PFSK-1 (cell line): ENCODE measurements at regions not wholly inside any gene's neighbourhood (a gene's known extent, or its start where the extent isn't known, plus 50 kb on each side); places are given as distances from the start of the nearest gene placed in this dataset.

Experiments
- FOXP2 ChIP-seq: optimal IDR thresholded peaks from 2 replicates; pipeline ENCODE3; 2011; ENCODE audit warnings: borderline replicate concordance, control low read depth, inconsistent platforms; ENCODE audit not compliant: insufficient read depth; ENCODE audit errors: extremely low read length, extremely low read depth
- POLR2AphosphoS5 ChIP-seq: IDR thresholded peaks from 2 replicates; pipeline ENCODE4 v1.6.1; 2012; ENCODE audit warnings: low read depth, mild to moderate bottlenecking, control low read depth, low read length, moderate library complexity
- SIN3A ChIP-seq: IDR thresholded peaks from 2 replicates; pipeline ENCODE4 v1.6.1; 2012; ENCODE audit warnings: mild to moderate bottlenecking, low read length, moderate library complexity, borderline replicate concordance; ENCODE audit not compliant: insufficient read depth
- TAF1 ChIP-seq: IDR thresholded peaks from 2 replicates; pipeline ENCODE4 v1.6.1; 2012; ENCODE audit warnings: low read length, control low read depth, borderline replicate concordance; ENCODE audit not compliant: insufficient read depth
- TF ChIP-seq, protein P1 (sequence below), 2 experiments: IDR thresholded peaks; 2 replicates each; pipeline versions ENCODE4 v1.6.1 to v1.8.0; 2011 to 2012; ENCODE audit warnings: low read depth in 2 of 2, low read length in 2 of 2, control low read depth in 1 of 2, inconsistent platforms in 1 of 2, mild to moderate bottlenecking in 1 of 2, moderate library complexity in 1 of 2; ENCODE audit not compliant: insufficient read depth in 1 of 2

DNA sequence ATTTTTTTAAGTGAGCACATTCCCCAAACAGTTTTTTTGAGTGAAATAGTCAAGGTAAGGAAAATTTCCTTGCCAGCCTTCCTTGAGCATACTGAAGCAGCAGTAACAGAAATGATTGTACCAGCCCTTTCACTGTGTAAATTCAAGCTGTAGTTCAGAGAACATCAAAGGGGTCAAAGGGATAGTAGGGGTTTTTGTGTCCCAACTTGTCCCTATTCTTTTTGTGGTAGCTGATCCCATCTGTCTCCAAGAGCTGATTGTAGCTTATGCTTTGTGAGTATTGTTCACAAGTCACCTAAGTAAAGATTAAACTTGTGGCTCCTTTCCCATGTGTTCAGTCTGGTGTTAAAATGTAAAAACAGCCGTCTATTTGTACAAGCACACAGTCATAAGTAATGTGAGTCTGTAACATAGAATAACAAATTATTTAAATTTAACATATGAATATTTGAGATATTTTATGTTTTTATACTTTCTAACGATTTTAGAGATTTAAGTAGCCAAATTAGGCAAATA is 185.0 kb downstream of the CENPW start:
- TF ChIP-seq TAF1 (no peak), SIN3A (no peak), FOXP2 (no peak), POLR2AphosphoS5 (no peak)
- TF ChIP-seq, protein P1, sequence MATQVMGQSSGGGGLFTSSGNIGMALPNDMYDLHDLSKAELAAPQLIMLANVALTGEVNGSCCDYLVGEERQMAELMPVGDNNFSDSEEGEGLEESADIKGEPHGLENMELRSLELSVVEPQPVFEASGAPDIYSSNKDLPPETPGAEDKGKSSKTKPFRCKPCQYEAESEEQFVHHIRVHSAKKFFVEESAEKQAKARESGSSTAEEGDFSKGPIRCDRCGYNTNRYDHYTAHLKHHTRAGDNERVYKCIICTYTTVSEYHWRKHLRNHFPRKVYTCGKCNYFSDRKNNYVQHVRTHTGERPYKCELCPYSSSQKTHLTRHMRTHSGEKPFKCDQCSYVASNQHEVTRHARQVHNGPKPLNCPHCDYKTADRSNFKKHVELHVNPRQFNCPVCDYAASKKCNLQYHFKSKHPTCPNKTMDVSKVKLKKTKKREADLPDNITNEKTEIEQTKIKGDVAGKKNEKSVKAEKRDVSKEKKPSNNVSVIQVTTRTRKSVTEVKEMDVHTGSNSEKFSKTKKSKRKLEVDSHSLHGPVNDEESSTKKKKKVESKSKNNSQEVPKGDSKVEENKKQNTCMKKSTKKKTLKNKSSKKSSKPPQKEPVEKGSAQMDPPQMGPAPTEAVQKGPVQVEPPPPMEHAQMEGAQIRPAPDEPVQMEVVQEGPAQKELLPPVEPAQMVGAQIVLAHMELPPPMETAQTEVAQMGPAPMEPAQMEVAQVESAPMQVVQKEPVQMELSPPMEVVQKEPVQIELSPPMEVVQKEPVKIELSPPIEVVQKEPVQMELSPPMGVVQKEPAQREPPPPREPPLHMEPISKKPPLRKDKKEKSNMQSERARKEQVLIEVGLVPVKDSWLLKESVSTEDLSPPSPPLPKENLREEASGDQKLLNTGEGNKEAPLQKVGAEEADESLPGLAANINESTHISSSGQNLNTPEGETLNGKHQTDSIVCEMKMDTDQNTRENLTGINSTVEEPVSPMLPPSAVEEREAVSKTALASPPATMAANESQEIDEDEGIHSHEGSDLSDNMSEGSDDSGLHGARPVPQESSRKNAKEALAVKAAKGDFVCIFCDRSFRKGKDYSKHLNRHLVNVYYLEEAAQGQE (IDR thresholded peaks at IDR 0.05; ENCODE audit: insufficient read depth in 1 of 2, low read depth in 2 of 2, low read length in 2 of 2): no peak

DNA sequence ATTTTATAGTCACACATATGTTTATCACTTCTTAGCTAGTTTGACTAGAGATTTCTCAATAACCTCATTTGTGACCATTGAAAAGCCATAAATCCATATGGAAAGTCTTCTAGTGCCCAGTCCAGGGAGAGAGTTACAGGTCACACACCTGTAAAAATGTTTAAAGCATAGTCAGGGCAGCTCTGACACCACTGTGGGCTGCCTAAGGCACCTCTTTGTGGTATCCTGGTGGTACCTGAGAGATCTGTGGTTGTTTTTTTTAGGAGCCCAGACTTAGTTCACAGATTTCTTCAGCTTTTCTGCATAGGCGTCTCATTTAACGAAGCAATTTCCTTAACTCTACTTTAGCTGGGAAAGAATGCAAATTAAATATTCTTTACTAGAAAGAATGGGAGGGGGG is 186.6 kb downstream of the CENPW start:
- TF ChIP-seq POLR2AphosphoS5 (no peak), TAF1 (no peak), FOXP2 (no peak), SIN3A (no peak)
- TF ChIP-seq, protein P1 (IDR thresholded peaks at IDR 0.05; ENCODE audit: insufficient read depth in 1 of 2, low read depth in 2 of 2, low read length in 2 of 2): no peak

GRCh38 chr6:126526996-126527606 is 187.2 kb downstream of the CENPW start:
- TF ChIP-seq TAF1: no peak

GRCh38 chr6:126529637-126530362 is 189.9 kb downstream of the CENPW start:
- TF ChIP-seq FOXP2: no peak
- TF ChIP-seq, protein P1 (IDR thresholded peaks at IDR 0.05; ENCODE audit: insufficient read depth in 1 of 2, low read depth in 2 of 2, low read length in 2 of 2): no peak
- TF ChIP-seq POLR2AphosphoS5: no peak
- no peak for TF ChIP-seq TAF1
- no peak for TF ChIP-seq SIN3A

GRCh38 chr6:126530775-126531174 is 190.9 kb downstream of the CENPW start:
- TF ChIP-seq POLR2AphosphoS5 (no peak), TAF1 (no peak), FOXP2 (no peak), SIN3A (no peak)
- TF ChIP-seq, protein P1 (IDR thresholded peaks at IDR 0.05; ENCODE audit: insufficient read depth in 1 of 2, low read depth in 2 of 2, low read length in 2 of 2): no peak
